Body of pancreas (tissue), 4 donors: ENCODE measurements at regions not wholly inside any gene's neighbourhood (a gene's known extent, or its start where the extent isn't known, plus 50 kb on each side); places are given as distances from the start of the nearest gene placed in this dataset.

Experiments
- CTCF ChIP-seq, 7 experiments: fragments of 450-650 bp in 4 of 7; fragments of 200-600 bp in 3 of 7; sonication (generic) in 3 of 7; IDR thresholded peaks; one replicate each; pipeline ENCODE4 v1.5.1; 2016 to 2019; ENCODE audit warnings: antibody characterized with exemption in 7 of 7
- POLR2A ChIP-seq, 3 donors: fragments of 450-650 bp; IDR thresholded peaks; one replicate each; pipeline ENCODE4 v1.6.1; 2016; ENCODE audit warnings: antibody characterized with exemption in 3 of 3, mild to moderate bottlenecking in 2 of 3

- TF ChIP-seq CTCF (IDR thresholded peaks at IDR 0.05), result no peak
- no peak for TF ChIP-seq POLR2A (IDR thresholded peaks at IDR 0.05)
Observed at GRCh38 chr12:48263617-48264016, 60.5 kb upstream of the OR10AD1 start.
